HG03354 (cell line): ENCODE measurements at regions not wholly inside any gene's neighbourhood (a gene's known extent, or its start where the extent isn't known, plus 50 kb on each side); places are given as distances from the start of the nearest gene placed in this dataset.

ENCODE experiments used
- ATAC-seq: cut with Tn5 transposase; IDR thresholded peaks from one replicate; pipeline ENCODE4 v1.9.1; 2021; ENCODE audit warnings: mild to moderate bottlenecking; ENCODE audit not compliant: unreplicated experiment, poor library complexity, severe bottlenecking

GRCh38 chr5:96576876-96577275 lies 85.3 kb upstream of the CAST start:
- ATAC-seq: no peak

GRCh38 chr5:96577909-96578308 lies 84.3 kb upstream of the CAST start:
- no peak for ATAC-seq

GRCh38 chr5:96579711-96580110 lies 82.5 kb upstream of the CAST start:
- ATAC-seq: no peak

- no peak for ATAC-seq
These were observed 79.8 kb upstream of the CAST start for GRCh38 chr5:96582343-96582742.

- no peak for ATAC-seq
These were observed 77.5 kb upstream of the CAST start for GRCh38 chr5:96584712-96585111.

- no peak for ATAC-seq
These were observed 73.6 kb upstream of the CAST start for GRCh38 chr5:96588539-96588938.

GRCh38 chr5:96590796-96591195 lies 71.4 kb upstream of the CAST start:
- no peak for ATAC-seq

GRCh38 chr5:96595300-96596090 lies 66.7 kb upstream of the CAST start:
- peak; percentile 61 for ATAC-seq

- no peak for ATAC-seq
These were observed 64.6 kb upstream of the CAST start for GRCh38 chr5:96597438-96598020.

- ATAC-seq: no peak
These were observed 61.0 kb upstream of the CAST start for GRCh38 chr5:96601200-96601599.

- peak; percentile 92 for ATAC-seq
These were observed 60.4 kb upstream of the CAST start for GRCh38 chr5:96601715-96602244.

- ATAC-seq: no peak
These were observed 59.4 kb upstream of the CAST start for GRCh38 chr5:96602776-96603175.

- ATAC-seq: no peak
These were observed 56.9 kb upstream of the CAST start for GRCh38 chr5:96605144-96605837.

- ATAC-seq: no peak
These were observed 52.8 kb upstream of the CAST start for GRCh38 chr5:96609369-96609768.

GRCh38 chr5:96610747-96611146 lies 51.4 kb upstream of the CAST start:
- no peak for ATAC-seq

- no peak for ATAC-seq
These were observed 50.2 kb upstream of the CAST start for GRCh38 chr5:96611946-96612345.
